NCI-H1694 (cell line): ENCODE measurements at regions not wholly inside any gene's neighbourhood (a gene's known extent, or its start where the extent isn't known, plus 50 kb on each side); places are given as distances from the start of the nearest gene placed in this dataset.
"Not testable (repeated sequence)": the region's sequence is repeated elsewhere in the genome, so short reads cannot be mapped to it uniquely, and the experiment has no call there.

Experiments used
- DNase-seq: peaks from one replicate; lab custom pipeline; 2025; lab: John Stamatoyannopoulos, UW

DNA sequence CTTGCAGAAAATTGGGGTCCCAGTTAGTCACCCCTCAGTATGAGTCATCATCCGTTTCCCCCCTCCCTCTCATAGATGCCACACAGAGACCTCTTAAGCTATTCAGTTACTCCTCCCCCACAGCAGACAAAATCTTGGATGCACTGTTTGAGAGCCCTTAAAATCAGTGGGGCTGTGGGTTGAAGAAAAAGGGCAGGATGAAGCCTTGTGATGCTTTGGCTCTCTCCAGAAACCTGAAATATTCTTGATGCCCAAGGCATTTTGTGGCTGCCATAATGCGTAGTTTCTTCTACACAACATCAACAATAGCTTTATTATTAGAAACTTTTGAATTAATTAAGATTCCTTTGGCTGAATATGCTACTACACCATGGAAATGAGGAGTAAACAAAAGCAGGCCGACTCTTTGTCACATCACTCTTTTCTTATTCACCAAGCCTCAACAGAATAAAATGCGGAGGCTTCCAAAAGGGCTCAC, 133.8 kb downstream of the MRPS30 start:
- no peak for DNase-seq

DNA sequence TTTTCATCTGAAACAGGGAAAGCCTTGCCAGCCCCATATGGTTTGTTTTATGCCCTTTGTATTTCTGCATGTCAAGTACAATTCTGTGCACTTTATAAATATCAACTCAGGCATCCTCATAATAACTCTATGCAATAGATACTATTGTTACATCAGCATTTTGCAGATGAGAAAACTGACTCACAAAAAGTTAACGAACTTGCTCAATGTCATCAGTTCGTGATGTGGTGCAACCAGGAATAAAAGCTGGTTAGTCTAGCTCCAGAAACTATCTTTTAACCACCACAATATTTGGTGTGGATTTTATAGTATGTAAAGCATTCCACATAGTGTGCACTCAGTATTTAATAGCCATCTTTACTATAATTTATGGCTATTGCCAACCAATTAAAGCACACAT, 134.9 kb downstream of the MRPS30 start:
- DNase-seq: no peak

DNA sequence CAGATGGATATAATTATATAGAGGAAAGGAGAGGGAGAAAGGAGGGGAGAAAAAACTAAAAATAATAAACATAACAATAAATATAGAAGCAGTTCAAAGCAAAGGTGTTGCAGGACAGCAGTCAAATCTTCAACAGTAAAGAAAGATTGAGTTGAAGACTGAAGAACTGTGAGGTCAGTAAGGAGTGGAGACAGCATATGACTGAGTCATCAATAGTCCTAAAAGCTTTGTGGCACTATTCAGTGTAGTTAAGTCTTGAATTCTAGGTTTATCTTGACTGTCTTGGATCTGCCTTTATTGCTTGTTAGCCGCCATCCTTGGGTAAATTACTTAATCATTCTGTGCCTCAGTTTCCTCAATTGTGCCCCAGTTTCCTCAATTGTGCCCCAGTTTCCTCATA, 137.0 kb downstream of the MRPS30 start:
- DNase-seq: no peak

DNA sequence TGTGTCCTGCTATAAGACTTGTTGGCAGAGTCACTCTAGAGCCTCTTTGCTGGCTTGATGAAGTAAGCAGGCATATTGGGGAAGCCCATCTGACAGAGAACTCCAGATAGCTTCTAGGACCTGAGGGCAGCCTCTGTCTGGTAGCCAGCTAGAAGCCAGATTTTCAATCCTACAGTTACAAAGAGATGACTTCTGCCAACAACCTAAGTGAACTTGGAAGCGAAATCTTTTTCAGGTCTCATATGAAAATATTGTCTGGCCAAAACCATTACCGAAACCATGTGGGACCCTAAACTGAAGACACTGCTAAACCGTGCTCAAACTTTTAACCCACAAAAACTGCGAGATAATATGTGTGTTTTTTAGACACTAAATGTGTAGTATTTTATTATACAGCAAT, 140.9 kb downstream of the MRPS30 start:
- DNase-seq: no peak

DNA sequence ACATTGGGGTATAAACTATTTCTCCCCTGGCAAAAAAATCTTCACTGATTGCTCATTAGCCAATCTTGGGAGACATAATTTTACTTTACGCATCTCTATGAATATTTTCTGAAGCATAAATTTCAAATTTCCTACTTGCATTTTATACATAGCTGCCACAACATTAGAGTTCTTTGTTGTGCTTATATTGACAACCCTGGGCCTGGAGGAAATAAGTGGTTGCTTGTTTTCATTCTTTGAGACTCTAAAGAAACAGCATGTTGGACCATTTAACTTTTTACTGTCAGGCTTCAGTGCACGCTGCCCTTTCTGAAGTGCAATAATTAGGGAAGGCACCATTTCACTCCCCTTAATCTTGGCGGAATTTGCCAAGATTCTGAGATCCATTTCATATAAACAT, 142.6 kb downstream of the MRPS30 start:
- DNase-seq: no peak

DNA sequence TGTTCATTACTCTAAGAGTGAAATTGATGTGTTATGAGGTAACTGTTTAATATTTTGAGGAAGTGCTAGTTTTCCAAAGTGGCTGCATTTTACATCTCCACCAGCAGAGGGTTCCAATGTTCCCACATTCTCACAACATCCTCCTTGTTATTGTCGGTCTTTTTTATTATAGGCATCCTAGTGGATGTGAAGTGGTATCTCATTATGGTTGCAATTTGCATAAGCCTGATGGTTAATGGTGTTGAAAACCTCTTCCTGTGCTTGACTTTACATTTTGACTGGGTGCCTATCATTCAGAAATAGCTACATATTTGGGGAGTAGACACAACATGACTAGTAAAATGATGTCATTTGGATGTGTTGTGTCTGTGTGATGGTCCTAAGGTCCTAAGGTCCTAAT, 143.6 kb downstream of the MRPS30 start:
- DNase-seq: peak; percentile 61

DNA sequence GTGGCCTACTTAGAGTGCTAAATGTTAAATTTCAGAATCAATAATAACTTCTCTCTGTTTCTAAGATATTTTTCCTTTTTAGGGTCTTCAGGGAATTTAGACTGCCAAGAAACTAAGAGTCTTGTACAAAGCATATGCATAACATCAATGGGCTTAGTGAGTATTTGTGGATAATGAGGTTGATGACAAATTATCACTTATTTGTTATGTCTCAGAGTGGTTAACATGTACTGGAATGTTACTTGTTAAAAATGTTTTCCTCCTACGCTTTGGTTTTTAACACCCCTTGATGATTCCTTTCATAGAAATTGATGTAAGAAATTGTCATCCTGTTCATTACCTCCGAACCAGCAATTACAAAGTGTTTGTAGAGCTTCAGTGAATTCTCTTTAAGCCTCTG, 144.3 kb downstream of the MRPS30 start:
- no peak for DNase-seq

DNA sequence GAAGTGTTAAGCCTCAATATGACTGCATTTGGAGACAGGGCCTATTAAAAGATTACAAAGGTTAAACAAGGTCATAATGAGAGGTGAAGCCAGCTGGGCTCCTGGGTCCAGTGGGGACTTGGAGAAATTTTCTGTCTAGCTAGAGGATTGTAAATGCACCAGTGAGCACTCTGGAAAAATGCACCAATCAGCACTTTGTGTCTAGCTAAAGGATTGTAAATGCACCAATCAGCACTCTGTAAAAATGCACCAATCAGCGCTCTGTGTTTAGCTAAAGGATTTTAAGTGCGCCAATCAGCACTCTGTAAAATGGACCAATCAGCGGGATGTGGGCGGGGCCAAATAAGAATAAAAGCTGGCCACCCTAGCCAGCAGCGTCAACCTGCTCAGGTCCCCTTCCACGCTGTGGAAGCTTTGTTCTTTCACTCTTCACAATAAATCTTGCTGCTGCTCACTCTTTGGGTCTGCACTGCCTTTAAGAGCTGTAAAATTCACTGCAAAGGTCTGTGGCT, 150.3 kb downstream of the MRPS30 start:
- not testable (repeated sequence) for DNase-seq

DNA sequence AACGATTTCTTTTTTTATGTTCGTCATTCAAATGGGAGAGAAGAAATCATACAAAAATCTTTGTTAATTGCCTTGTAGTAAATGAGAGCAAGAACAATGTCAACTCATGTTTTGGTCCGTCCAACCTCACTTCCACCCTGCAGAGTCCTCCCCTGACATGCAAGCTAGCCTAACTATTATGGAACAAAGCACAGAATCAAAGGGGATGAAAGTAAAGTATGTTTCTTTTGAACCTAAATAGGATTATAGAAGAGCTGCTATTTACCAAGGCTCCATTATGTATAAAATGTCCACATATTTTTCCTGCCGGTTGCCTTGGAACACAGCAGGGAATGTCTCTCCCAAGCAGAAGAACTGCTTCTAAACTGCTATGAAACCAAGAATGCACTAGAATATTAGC, 161.1 kb downstream of the MRPS30 start:
- no peak for DNase-seq

DNA sequence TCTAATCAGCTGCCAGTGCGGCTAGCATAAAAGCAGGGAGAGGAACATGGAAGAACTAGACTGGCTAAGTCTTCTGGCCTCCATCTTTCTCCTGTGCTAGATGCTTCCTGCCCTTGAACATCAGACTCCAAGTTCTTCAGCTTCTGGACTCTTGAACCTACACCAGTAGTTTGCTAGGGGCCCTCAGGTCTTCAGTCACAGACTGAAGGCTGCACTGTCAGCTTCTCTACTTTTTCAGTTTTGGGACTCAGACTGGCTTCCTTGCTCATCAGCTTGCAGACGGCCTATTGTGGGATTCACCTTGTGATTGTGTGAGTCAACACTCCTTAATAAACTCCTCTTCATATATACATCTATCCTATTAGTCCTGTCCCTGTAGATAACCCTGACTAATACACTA, 162.2 kb downstream of the MRPS30 start:
- not testable (repeated sequence) for DNase-seq

DNA sequence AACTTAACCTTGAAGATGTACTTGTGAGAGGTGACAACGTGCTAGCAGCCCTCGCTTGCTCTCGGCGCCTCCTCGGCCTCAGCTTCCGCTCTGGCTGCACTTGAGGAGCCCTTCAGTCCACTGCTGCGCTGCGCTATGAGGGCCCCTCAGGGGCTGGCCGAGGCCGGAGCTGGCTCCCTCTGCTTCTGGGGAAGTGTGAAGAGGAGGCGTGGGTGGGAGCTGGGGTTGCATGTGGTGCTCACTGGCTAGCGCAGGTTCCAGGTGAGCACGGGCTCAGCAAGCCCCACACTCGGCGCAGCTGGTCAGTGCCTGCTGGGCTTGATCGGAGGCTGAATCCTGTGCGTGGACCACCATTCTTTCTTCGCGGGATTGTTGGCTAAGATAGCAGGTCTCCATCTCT, 166.1 kb downstream of the MRPS30 start:
- no peak for DNase-seq

DNA sequence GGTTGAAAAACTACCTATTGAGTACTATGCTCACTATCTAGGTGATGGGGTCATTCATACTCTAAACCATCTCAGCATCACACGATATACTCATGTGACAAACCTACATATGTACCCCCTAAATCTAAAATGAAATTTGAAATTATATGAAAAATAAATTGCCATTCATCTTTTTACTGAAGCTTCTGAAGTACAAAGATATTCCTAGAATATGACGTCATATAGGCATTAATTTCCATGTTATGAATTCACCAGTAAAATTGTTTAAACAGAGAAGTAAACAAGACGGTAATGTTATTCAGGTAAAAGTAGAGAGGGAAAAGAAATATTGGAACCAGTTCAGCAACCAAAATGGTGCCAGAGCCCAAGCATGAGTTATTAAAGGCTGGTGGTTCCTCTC, 173.0 kb downstream of the MRPS30 start:
- DNase-seq: no peak

DNA sequence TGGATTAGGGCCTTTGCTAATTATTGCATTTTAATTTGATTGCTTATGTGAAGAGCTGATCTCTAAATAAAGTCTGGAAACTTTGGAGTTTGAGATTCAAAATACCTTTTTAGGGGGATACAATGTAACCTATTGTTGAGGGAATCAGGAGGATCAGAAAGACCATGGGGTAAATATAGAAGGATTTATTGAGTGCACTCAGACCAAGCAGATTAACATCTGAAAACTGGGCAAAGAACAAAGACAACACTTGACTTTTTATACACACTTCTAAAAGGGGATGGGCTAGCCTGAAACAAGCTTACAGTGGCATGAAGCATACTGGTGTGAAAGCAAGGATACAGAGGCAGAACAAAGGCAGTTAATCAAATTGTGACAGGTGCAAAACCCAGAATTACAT, 174.3 kb downstream of the MRPS30 start:
- DNase-seq: no peak

DNA sequence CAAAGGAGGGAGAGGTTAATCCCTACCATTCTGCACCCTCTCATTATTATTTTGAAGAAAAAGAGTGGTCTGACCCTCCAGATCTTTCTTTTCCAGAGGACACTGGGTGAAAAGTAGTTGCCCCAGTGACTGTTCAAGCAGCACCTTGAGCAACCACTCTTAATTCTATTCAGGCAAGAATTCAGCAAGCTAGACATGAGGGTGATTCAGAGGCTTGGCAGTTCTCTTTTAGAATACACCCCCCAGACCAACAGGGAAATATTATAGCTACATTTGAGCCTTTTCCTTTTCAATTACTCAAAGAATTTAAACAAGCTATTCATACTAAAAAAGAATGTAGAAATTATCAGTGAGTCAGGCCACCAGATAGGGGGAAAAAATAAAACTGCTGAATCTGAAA, 178.3 kb downstream of the MRPS30 start:
- DNase-seq: no peak

DNA sequence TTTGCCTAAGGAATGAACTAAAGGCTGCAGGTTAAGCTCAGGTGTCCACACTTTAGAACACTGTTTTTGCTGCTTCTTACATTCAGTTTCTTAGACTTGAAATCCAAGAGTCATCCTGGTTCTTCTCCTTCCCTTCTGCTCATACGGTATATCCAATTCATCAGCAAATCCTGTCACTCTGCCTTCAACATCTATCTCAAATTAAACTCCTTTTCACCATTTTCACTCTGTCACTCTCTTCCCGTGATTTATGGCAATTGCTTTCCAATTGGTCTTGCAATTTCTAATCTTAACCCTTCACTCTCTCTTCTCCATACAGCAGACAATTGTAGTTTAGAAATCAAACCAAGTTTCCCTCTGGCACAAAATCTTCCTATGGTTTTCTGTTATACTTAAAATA, 182.9 kb downstream of the MRPS30 start:
- DNase-seq: no peak

DNA sequence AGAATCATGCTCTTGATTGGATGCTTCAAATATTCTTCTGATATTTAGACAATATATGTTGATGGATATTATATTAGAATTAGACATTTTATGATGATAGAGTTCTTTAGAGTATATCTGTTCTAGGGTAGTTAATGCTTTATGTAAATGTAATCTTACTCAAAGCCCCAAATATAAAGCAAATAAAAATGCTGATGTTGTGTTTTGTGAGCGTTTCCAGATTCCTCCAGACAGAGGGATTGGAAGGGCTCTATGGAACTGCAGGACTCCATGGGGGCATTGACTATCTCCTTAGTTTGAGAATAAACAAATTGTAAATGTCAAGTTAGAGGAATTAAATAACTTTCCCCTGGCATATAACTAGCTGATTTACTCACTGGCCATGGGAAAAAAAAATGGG, 184.5 kb downstream of the MRPS30 start:
- DNase-seq: no peak

DNA sequence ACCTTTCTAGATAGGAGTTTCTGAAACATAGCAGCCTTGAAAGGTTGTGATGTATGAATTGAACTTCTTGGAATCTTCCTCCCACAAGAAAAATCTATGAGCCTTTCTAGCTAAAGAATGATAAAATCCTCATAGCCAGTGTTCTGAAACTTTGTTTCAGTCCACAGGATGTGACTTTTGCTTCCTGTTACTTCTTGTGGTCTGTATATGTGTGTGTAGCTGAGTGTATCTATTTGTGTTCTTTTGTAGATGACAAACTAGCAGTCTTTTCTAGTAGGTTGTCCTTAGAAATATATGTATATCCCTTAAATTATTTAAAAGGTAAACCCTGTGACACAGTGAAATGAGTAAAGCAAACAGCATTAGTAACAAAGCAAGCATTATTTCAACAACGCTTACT, 188.8 kb downstream of the MRPS30 start:
- DNase-seq: no peak

DNA sequence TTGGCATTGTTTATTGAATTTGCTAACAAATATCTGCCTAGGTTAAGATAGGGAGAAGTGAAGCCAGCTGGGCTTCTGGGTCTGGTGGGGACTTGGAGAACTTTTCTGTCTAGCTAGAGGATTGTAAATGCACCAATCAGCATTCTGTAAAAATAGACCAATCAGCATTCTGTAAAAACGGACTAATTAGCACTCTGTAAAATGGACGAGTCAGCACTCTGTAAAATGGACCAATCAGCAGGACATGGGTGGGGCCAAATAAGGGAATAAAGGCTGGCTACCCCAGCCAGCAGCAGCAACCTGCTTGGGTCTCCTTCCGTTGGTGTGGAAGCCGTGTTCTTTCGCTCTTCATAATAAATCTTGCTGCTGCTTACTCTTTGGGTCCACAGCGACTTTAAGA, 198.4 kb downstream of the MRPS30 start:
- not testable (repeated sequence) for DNase-seq

DNA sequence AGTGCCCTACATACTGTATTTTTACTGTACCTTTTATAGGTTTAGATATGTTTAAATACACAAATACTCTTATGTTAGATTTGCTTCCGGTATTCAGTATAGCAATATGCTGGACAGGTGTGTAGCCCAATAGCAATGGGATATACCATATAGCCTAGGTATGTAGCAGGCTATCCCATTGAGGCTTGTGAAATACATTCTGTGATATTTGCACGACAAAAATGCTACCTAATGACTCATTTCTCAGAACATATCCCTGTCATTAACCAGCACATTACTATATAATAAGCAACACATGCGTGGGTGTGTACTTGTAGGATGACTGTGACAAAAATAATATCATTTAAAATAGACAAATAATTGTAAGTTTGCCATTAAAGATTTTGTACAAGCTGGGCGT, 208.8 kb downstream of the MRPS30 start:
- DNase-seq: no peak

DNA sequence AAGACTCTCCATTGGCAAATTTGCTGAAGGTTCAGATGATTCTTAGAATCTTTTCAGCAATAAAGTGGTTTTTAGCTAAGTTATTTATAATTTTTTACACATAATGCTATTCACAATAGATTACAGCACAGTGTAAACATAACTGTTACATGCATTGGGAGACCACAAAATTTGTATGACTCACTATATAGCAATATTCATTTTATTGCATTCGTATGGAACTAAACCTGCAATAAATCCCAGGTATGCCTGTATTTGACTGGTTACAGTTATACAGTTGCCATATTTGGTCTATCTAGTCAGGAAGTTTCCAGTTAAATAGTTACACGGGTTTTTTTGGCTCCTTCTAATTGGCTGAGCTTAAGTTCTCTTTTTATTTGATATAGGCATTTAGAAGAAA, 220.8 kb downstream of the MRPS30 start:
- no peak for DNase-seq

DNA sequence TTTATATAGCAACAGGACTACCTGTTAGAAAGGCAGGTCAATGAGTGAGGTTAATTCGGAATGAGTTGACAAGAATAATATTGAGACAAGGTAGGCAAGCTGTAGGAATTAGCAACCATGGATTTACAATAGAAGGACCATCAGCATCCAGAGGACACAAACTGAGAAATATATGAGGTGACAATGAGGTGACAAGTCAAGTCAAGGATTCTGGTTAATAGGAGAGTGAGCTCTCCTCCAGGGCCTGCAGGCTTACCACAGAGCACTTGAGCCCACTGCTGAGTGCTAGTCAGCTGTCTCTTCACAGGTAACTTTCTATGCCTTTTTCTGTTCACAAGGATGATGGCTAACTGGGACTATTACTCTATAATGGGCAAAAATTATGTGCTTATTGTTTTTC, 227.2 kb downstream of the MRPS30 start:
- DNase-seq: no peak

DNA sequence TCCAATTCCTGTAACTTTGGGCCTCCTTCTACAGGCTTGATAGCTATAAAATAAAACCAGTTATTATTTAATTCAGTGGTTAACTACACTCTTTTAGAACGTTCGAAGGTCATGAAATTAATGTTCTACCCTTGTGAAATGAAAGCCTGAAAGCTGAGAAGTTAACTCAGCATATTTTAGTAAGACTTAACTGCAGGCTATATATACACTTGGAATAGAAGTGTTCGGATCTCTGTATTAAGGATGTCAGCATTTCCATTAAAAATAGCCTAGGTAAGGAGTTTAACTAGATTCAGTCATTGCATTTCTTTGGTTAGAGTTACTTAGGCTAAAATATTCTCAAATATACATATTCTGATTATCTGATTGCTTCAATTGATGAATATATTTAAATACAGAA, 229.2 kb downstream of the MRPS30 start:
- no peak for DNase-seq

DNA sequence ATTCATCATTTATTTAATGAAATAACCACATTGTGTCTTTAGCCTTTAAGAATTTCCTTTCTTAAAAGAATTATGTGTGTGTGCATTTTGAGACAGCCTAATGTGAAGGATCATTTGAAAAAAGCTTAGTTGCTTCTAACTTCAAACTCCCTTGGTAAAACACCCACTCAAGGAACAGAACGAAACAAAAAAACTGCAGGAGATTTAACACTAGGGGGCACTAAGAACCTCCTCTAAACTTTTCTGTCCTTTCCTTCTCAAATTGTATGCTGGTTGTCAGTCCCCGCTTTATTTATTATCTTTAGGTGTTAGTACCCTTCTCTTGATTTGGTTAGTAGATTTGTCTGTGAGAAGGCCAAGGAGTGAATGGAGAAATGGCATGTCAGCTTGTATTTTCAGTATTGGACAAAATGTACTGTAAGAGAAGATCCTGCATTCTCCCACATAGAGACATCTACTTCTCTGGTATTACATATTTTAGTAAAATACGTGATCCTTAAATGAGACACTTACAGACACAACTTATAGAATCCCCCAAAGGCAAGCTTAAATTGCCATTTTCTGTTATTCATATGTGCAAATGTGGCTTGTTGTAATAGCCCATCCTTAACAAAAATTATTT, 229.7 kb downstream of the MRPS30 start:
- peak; percentile 55 for DNase-seq

DNA sequence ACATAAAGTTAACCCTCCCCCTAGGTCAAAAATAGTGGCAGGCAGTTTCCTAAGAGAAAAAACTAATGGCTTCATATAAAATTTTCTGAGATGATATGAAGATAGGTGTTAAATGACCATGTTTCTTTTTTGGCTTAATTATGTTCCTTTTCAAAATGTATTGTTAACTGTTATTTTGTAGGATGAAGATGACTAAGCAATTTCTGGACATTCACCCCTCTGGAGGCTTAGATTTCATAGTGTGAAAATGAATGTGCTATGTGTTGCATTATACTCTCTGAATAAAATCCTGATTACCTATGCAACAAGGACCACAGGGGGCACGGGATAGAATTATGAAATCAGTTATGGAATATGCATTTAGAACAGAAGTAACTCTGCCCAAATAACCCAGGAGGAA, 233.5 kb downstream of the MRPS30 start:
- DNase-seq: no peak
